Peyer's patch (tissue), 4 donors: ENCODE measurements at regions not wholly inside any gene's neighbourhood (a gene's known extent, or its start where the extent isn't known, plus 50 kb on each side); places are given as distances from the start of the nearest gene placed in this dataset.
A peak's percentile ranks its signal among the peaks of the same experiment; 100 is the strongest.

Experiments
- DNase-seq, 3 donors: peaks; one replicate each; pipeline ENCODE4 v3.0.0-alpha.2; 2017 to 2019
- H3K27ac ChIP-seq, 4 donors: fragments of 200-600 bp; sonication (generic); one replicate each; pipeline ENCODE4 v1.5.1; 2016 to 2019
- H3K27me3 ChIP-seq, 2 donors: fragments of 200-600 bp; sonication (generic); one replicate each; pipeline ENCODE4 v1.5.1; 2019
- H3K36me3 ChIP-seq, 3 donors: fragments of 200-600 bp; sonication (generic); one replicate each; pipeline ENCODE4 v1.5.1; 2016 to 2019
- H3K4me1 ChIP-seq, 4 donors: fragments of 200-600 bp; sonication (generic); one replicate each; pipeline ENCODE4 v1.5.1; 2016 to 2019
- H3K4me3 ChIP-seq, 4 donors: fragments of 200-600 bp; sonication (generic); 1 replicate in 3 of 4; 2 replicates in 1 of 4; pipeline ENCODE4 v1.5.1; 2016 to 2019; ENCODE audit warnings: mild to moderate bottlenecking in 1 of 4
- H3K9me3 ChIP-seq, 4 donors: fragments of 200-600 bp; sonication (generic); one replicate each; pipeline ENCODE4 v1.5.1; 2016 to 2019; ENCODE audit warnings: mild to moderate bottlenecking in 1 of 4
- CTCF ChIP-seq, 6 experiments: fragments of 450-650 bp in 4 of 6; fragments of 200-600 bp in 2 of 6; sonication (generic) in 1 of 6; IDR thresholded peaks; one replicate each; pipeline ENCODE4 v1.5.1; 2017 to 2019; ENCODE audit warnings: antibody characterized with exemption in 6 of 6, mild to moderate bottlenecking in 3 of 6, moderate library complexity in 1 of 6
- POLR2A ChIP-seq, 2 donors: fragments of 450-650 bp; IDR thresholded peaks; one replicate each; pipeline ENCODE4 v1.5.1; 2017; ENCODE audit warnings: antibody characterized with exemption in 2 of 2, mild to moderate bottlenecking in 2 of 2, moderate library complexity in 2 of 2

- Histone ChIP-seq H3K36me3 (no peaks in the 10 kb centered on the region), H3K27me3 (no peaks in the 10 kb centered on the region), H3K9me3 (no peaks in the 10 kb centered on the region), H3K4me3 (no peak overlapping the region), H3K4me1 (no peaks in the 10 kb centered on the region), H3K27ac (no peak overlapping the region)
- peak in 1 of 3 donors; percentile 4 for DNase-seq
- no peak for TF ChIP-seq CTCF (IDR thresholded peaks at IDR 0.05)
- TF ChIP-seq POLR2A (IDR thresholded peaks at IDR 0.05): no peak
Observed at GRCh38 chr22:48407256-48407955, 1420.3 kb downstream of the BRD1 start.

GRCh38 chr22:48406161-48406560 is 1421.5 kb downstream of the BRD1 start:
- Histone ChIP-seq H3K4me1 (no peaks in the 10 kb centered on the region), H3K27ac (no peak overlapping the region), H3K4me3 (no peak overlapping the region), H3K9me3 (no peaks in the 10 kb centered on the region), H3K27me3 (no peaks in the 10 kb centered on the region), H3K36me3 (no peaks in the 10 kb centered on the region)
- no peak for TF ChIP-seq CTCF (IDR thresholded peaks at IDR 0.05)
- no peak for TF ChIP-seq POLR2A (IDR thresholded peaks at IDR 0.05)
- DNase-seq: no peak

GRCh38 chr22:48405741-48406140 is 1421.9 kb downstream of the BRD1 start:
- no peaks in the 10 kb centered on the region for H3K4me1 ChIP-seq
- no peaks in the 10 kb centered on the region for H3K9me3 ChIP-seq
- no peaks in the 10 kb centered on the region for H3K36me3 ChIP-seq
- no peaks in the 10 kb centered on the region for H3K27me3 ChIP-seq
- H3K4me3 ChIP-seq: no peak overlapping the region
- no peak for TF ChIP-seq CTCF (IDR thresholded peaks at IDR 0.05)
- no peak for TF ChIP-seq POLR2A (IDR thresholded peaks at IDR 0.05)
- no peak overlapping the region for H3K27ac ChIP-seq
- DNase-seq: peak in 1 of 3 donors; percentile 45

- Histone ChIP-seq H3K36me3 (no peaks in the 10 kb centered on the region), H3K9me3 (no peaks in the 10 kb centered on the region), H3K27me3 (no peaks in the 10 kb centered on the region), H3K27ac (no peak overlapping the region), H3K4me1 (no peaks in the 10 kb centered on the region), H3K4me3 (no peak overlapping the region)
- peak in 1 of 3 donors; percentile 29 for DNase-seq
- TF ChIP-seq POLR2A (IDR thresholded peaks at IDR 0.05): no peak
- TF ChIP-seq CTCF (IDR thresholded peaks at IDR 0.05): no peak
Observed at GRCh38 chr22:48404801-48405447, 1422.7 kb downstream of the BRD1 start.

GRCh38 chr22:48403521-48404403 is 1423.9 kb downstream of the BRD1 start:
- no peaks in the 10 kb centered on the region for H3K27me3 ChIP-seq
- no peak overlapping the region for H3K4me3 ChIP-seq
- H3K9me3 ChIP-seq: no peaks in the 10 kb centered on the region
- DNase-seq: peak in 1 of 3 donors; percentile 23
- TF ChIP-seq POLR2A (IDR thresholded peaks at IDR 0.05) (no peak), CTCF (IDR thresholded peaks at IDR 0.05) (no peak)
- no peaks in the 10 kb centered on the region for H3K36me3 ChIP-seq
- no peak overlapping the region for H3K27ac ChIP-seq
- no peaks in the 10 kb centered on the region for H3K4me1 ChIP-seq
